Stomach (tissue), 8 donors: ENCODE measurements at regions not wholly inside any gene's neighbourhood (a gene's known extent, or its start where the extent isn't known, plus 50 kb on each side); places are given as distances from the start of the nearest gene placed in this dataset.

Experiments used
- DNase-seq, 2 donors: peaks; one replicate each; pipeline versions ENCODE4 v3.0.0 to v3.0.0-alpha.2; 2013 to 2019
- H3K27ac ChIP-seq, 5 donors: fragments of 200-600 bp in 4 of 5; sonication (generic) in 4 of 5; one replicate each; pipeline ENCODE4 v1.5.1; 2013 to 2019; ENCODE audit warnings: mild to moderate bottlenecking in 1 of 5, moderate library complexity in 1 of 5
- H3K27me3 ChIP-seq, 3 donors: fragments of 200-600 bp; sonication (generic); one replicate each; pipeline ENCODE4 v1.5.1; 2017 to 2019; ENCODE audit warnings: mixed run types in 1 of 3
- H3K36me3 ChIP-seq, 4 donors: fragments of 200-600 bp; sonication (generic); 1 replicate in 3 of 4; 2 replicates in 1 of 4; pipeline ENCODE4 v1.5.1; 2016 to 2019
- H3K4me1 ChIP-seq, 4 donors: fragments of 200-600 bp; sonication (generic); one replicate each; pipeline ENCODE4 v1.5.1; 2016 to 2019
- H3K4me3 ChIP-seq, 4 donors: fragments of 200-600 bp; sonication (generic) in 3 of 4; one replicate each; pipeline ENCODE4 v1.5.1; 2016 to 2019; ENCODE audit warnings: mild to moderate bottlenecking in 1 of 4
- H3K9me3 ChIP-seq, 4 donors: fragments of 200-600 bp; sonication (generic); one replicate each; pipeline ENCODE4 v1.5.1; 2016 to 2019
- EP300 ChIP-seq: sonication (generic); formaldehyde crosslinking; IDR thresholded peaks from one replicate; pipeline ENCODE4 v1.6.1; 2017; ENCODE audit warnings: antibody characterized with exemption
- POLR2A ChIP-seq, 4 donors: fragments of 450-650 bp; IDR thresholded peaks; one replicate each; pipeline ENCODE4 v1.6.1; 2016; ENCODE audit warnings: antibody characterized with exemption in 4 of 4, control low read depth in 2 of 4, mild to moderate bottlenecking in 1 of 4, moderate library complexity in 1 of 4
- POLR2AphosphoS5 ChIP-seq, 3 donors: sonication (generic); formaldehyde crosslinking; IDR thresholded peaks; one replicate each; pipeline ENCODE4 v1.6.1; 2016; ENCODE audit warnings: antibody characterized with exemption in 3 of 3
- WGBS, 5 donors: extraction: QIAGEN DNeasy Blood & Tissue Kit in 3 of 5; methylation state at CpG; one replicate each; pipeline versions ENCODE4 v1.1.5 to v1.1.7; 2013 to 2018; 5-methylcytosine and 5-hydroxymethylcytosine counted together
- intact Hi-C: fragments of 100-400 bp; cut with DNase I; formaldehyde crosslinking; loops from one replicate; pipeline ENCODE4 v1.15.1; 2023; ENCODE audit warnings: low total_unique reads
- TF ChIP-seq, protein P1 (sequence below), 7 experiments: fragments of 450-650 bp in 4 of 7; fragments of 200-600 bp in 3 of 7; sonication (generic) in 3 of 7; IDR thresholded peaks; one replicate each; pipeline ENCODE4 v1.5.1; 2016 to 2019; ENCODE audit warnings: antibody characterized with exemption in 7 of 7, control low read depth in 2 of 7, mild to moderate bottlenecking in 1 of 7
- donor health status: healthy with polysubstance abuse.
- donor health status: Bipolar disorder and iron deficiency.
- donor health status: healthy.

DNA sequence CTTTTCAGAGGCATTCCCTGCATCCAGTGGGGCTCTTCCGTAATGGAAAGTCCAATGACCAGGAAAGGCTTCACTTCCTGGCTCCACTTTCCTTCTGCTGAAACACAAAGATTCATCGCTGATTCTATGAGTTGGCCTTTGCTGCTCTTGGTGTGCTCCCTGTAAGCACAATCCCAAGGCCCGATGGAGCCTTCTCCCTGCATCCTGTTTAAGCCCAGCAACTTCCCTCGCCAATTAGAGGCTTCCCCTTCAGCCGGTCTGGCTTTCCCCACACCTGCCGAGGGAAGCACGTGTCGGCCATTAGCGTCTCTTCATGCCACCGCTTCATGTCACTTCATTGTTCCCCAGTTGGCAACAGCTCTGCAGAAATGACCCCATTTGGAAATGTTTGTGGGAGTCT, 693.9 kb downstream of the MED13L start:
- Histone ChIP-seq H3K27ac (no peak overlapping the region), H3K9me3 (no peaks in the 10 kb centered on the region), H3K4me3 (no peak overlapping the region), H3K4me1 (no peaks in the 10 kb centered on the region), H3K36me3 (no peaks in the 10 kb centered on the region), H3K27me3 (peaks cover 0 to 3% (median 0%) of the 10 kb centered on the region in 3 donors)
- no peak for TF ChIP-seq POLR2A (IDR thresholded peaks at IDR 0.05)
- TF ChIP-seq, protein P1, sequence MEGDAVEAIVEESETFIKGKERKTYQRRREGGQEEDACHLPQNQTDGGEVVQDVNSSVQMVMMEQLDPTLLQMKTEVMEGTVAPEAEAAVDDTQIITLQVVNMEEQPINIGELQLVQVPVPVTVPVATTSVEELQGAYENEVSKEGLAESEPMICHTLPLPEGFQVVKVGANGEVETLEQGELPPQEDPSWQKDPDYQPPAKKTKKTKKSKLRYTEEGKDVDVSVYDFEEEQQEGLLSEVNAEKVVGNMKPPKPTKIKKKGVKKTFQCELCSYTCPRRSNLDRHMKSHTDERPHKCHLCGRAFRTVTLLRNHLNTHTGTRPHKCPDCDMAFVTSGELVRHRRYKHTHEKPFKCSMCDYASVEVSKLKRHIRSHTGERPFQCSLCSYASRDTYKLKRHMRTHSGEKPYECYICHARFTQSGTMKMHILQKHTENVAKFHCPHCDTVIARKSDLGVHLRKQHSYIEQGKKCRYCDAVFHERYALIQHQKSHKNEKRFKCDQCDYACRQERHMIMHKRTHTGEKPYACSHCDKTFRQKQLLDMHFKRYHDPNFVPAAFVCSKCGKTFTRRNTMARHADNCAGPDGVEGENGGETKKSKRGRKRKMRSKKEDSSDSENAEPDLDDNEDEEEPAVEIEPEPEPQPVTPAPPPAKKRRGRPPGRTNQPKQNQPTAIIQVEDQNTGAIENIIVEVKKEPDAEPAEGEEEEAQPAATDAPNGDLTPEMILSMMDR (IDR thresholded peaks at IDR 0.05), result no peak
- no peak for TF ChIP-seq EP300
- no peak for TF ChIP-seq POLR2AphosphoS5 (IDR thresholded peaks at IDR 0.05)
- peak in 1 of 2 donors; percentile 52 for DNase-seq
- 59 to 76% (median 73%) methylated on average over 10 of the region's 10 CpGs for WGBS, 5 donors
- intact Hi-C loops, result no loop called here

- H3K4me3 ChIP-seq, result no peak overlapping the region
- H3K27ac ChIP-seq, result no peak overlapping the region
- intact Hi-C loops, result no loop called here
- H3K27me3 ChIP-seq, result no peaks in the 10 kb centered on the region
- DNase-seq, result no peak
- TF ChIP-seq POLR2AphosphoS5 (IDR thresholded peaks at IDR 0.05) (no peak), EP300 (no peak)
- H3K4me1 ChIP-seq, result no peaks in the 10 kb centered on the region
- no peaks in the 10 kb centered on the region for H3K9me3 ChIP-seq
- 71 to 89% (median 79%) methylated on average over 6 of the region's 6 CpGs for WGBS, 5 donors
- H3K36me3 ChIP-seq, result no peaks in the 10 kb centered on the region
These were observed 700.1 kb downstream of the MED13L start for GRCh38 chr12:115577401-115577800.

GRCh38 chr12:115574826-115575225, 702.7 kb downstream of the MED13L start:
- TF ChIP-seq POLR2A (IDR thresholded peaks at IDR 0.05) (no peak), EP300 (no peak), POLR2AphosphoS5 (IDR thresholded peaks at IDR 0.05) (no peak)
- TF ChIP-seq, protein P1 (IDR thresholded peaks at IDR 0.05), result no peak
- Histone ChIP-seq H3K9me3 (no peaks in the 10 kb centered on the region), H3K4me1 (no peaks in the 10 kb centered on the region), H3K4me3 (no peak overlapping the region), H3K36me3 (no peaks in the 10 kb centered on the region), H3K27ac (no peak overlapping the region), H3K27me3 (no peaks in the 10 kb centered on the region)
- intact Hi-C loops, result no loop called here
- DNase-seq, result no peak
- 65 to 78% (median 71%) methylated on average over 7 of the region's 7 CpGs for WGBS, 5 donors

- WGBS, 5 donors, result 78 to 89% (median 83%) methylated on average over 2 of the region's 2 CpGs
- peak in 1 of 2 donors; percentile 29 for DNase-seq
- Histone ChIP-seq H3K4me3 (no peak overlapping the region), H3K27me3 (no peaks in the 10 kb centered on the region), H3K4me1 (no peaks in the 10 kb centered on the region), H3K36me3 (no peaks in the 10 kb centered on the region), H3K9me3 (no peaks in the 10 kb centered on the region), H3K27ac (no peak overlapping the region)
- TF ChIP-seq EP300 (no peak), POLR2AphosphoS5 (IDR thresholded peaks at IDR 0.05) (no peak), POLR2A (IDR thresholded peaks at IDR 0.05) (no peak)
- TF ChIP-seq, protein P1 (IDR thresholded peaks at IDR 0.05), result no peak
- intact Hi-C loops, result no loop called here
These were observed 705.1 kb downstream of the MED13L start for GRCh38 chr12:115572440-115572839.

- no peaks in the 10 kb centered on the region for H3K36me3 ChIP-seq
- DNase-seq, result no peak
- 87 to 94% (median 92%) methylated on average over 8 of the region's 8 CpGs for WGBS, 5 donors
- intact Hi-C loops, result no loop called here
- H3K9me3 ChIP-seq, result no peaks in the 10 kb centered on the region
- H3K4me1 ChIP-seq, result no peaks in the 10 kb centered on the region
- H3K27me3 ChIP-seq, result peaks cover 0 to 4% (median 0%) of the 10 kb centered on the region in 3 donors
- TF ChIP-seq POLR2A (IDR thresholded peaks at IDR 0.05) (no peak), POLR2AphosphoS5 (IDR thresholded peaks at IDR 0.05) (no peak), EP300 (no peak)
- TF ChIP-seq, protein P1 (IDR thresholded peaks at IDR 0.05), result no peak
- H3K4me3 ChIP-seq, result no peak overlapping the region
- H3K27ac ChIP-seq, result no peak overlapping the region
These were observed 706.0 kb downstream of the MED13L start for GRCh38 chr12:115571446-115571845.
